Stomach smooth muscle (tissue), 2 donors: ENCODE measurements at regions not wholly inside any gene's neighbourhood (a gene's known extent, or its start where the extent isn't known, plus 50 kb on each side); places are given as distances from the start of the nearest gene placed in this dataset.

Experiments
- H3K27ac ChIP-seq: one replicate; pipeline ENCODE4 v1.7.0; 2013; ENCODE audit warnings: mild to moderate bottlenecking, low read length, inconsistent platforms
- H3K27me3 ChIP-seq, 2 donors: one replicate each; pipeline ENCODE4 v1.7.0; 2013; ENCODE audit warnings: low read length in 2 of 2; ENCODE audit not compliant: insufficient read depth in 2 of 2, control insufficient read depth in 1 of 2
- H3K36me3 ChIP-seq, 2 donors: one replicate each; pipeline ENCODE4 v1.7.0; 2013; ENCODE audit warnings: low read length in 2 of 2; ENCODE audit not compliant: control insufficient read depth in 2 of 2, insufficient read depth in 2 of 2
- H3K4me1 ChIP-seq: one replicate; pipeline ENCODE4 v1.7.0; 2013; ENCODE audit warnings: low read length; ENCODE audit not compliant: control insufficient read depth, insufficient read depth
- H3K4me3 ChIP-seq, 2 donors: one replicate each; pipeline ENCODE4 v1.7.0; 2013; ENCODE audit warnings: low read length in 2 of 2
- H3K9ac ChIP-seq, 2 donors: one replicate each; pipeline ENCODE4 v1.7.0; 2013; ENCODE audit warnings: low read length in 2 of 2, mild to moderate bottlenecking in 1 of 2
- H3K9me3 ChIP-seq, 2 donors: one replicate each; pipeline ENCODE4 v1.7.0; 2013; ENCODE audit warnings: low read length in 2 of 2; ENCODE audit not compliant: control insufficient read depth in 2 of 2
- donor health status: healthy.
- donor health status: Pancreatic carcinoma.

GRCh38 chr9:27703216-27703980 is 130.1 kb upstream of the C9orf72 start:
- Histone ChIP-seq H3K9ac (no peak overlapping the region), H3K27ac (no peak overlapping the region), H3K9me3 (no peaks in the 10 kb centered on the region), H3K36me3 (no peaks in the 10 kb centered on the region), H3K27me3 (no peaks in the 10 kb centered on the region), H3K4me3 (no peak overlapping the region), H3K4me1 (no peaks in the 10 kb centered on the region)

DNA sequence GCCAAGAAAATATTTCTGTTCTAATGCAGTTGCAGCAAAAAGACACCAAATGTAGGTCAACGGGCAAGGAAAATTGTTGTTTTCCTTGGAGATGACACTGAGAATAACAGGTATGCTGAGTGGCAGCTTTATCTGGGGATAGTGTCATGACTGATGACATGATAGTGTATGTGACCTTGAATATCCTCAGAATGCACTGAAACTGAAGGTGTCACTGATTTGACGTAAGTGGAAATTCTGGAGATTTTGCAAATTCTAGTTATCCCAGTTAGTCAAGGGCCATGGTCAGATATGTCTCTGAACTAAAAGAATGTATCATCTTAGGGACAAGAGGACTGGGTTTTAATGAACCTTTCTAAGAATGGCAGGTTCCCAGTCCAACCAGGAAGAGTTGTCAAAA is 138.0 kb upstream of the C9orf72 start:
- Histone ChIP-seq H3K9ac (no peak overlapping the region), H3K9me3 (peaks cover 0 to 4% of the 10 kb centered on the region in 2 donors), H3K4me3 (no peak overlapping the region), H3K4me1 (no peaks in the 10 kb centered on the region), H3K27ac (no peak overlapping the region), H3K36me3 (no peaks in the 10 kb centered on the region), H3K27me3 (peaks cover 0 to 2% of the 10 kb centered on the region in 2 donors)

- Histone ChIP-seq H3K27ac (no peak overlapping the region), H3K36me3 (no peaks in the 10 kb centered on the region), H3K4me1 (no peaks in the 10 kb centered on the region), H3K9ac (no peak overlapping the region), H3K9me3 (peaks cover 0 to 4% of the 10 kb centered on the region in 2 donors), H3K27me3 (peaks cover 0 to 2% of the 10 kb centered on the region in 2 donors), H3K4me3 (no peak overlapping the region)
Observed at GRCh38 chr9:27712806-27713205, 139.5 kb upstream of the C9orf72 start.

DNA sequence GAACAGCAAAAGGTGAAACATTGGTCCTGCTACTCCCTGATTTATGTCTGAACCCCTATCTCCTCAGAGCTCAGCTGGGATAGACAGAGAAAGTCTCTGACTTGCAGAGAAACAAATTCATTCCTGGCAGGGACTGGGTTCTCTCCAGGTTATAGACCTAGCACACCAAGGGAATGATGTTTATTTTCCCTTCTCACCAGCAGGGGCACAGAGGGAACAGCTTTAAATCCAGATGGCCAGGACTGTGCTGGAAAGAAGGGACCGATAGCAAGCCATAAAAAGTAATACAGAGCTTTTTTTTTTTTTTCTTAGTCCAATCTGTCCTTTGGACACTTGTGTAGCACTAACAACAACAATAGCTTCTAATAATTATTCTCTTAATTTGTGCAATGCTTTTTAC is 141.1 kb upstream of the C9orf72 start:
- Histone ChIP-seq H3K4me3 (no peak overlapping the region), H3K9ac (no peak overlapping the region), H3K27me3 (peaks cover 0 to 2% of the 10 kb centered on the region in 2 donors), H3K9me3 (peaks cover 0 to 4% of the 10 kb centered on the region in 2 donors), H3K27ac (no peak overlapping the region), H3K36me3 (no peaks in the 10 kb centered on the region), H3K4me1 (no peaks in the 10 kb centered on the region)

DNA sequence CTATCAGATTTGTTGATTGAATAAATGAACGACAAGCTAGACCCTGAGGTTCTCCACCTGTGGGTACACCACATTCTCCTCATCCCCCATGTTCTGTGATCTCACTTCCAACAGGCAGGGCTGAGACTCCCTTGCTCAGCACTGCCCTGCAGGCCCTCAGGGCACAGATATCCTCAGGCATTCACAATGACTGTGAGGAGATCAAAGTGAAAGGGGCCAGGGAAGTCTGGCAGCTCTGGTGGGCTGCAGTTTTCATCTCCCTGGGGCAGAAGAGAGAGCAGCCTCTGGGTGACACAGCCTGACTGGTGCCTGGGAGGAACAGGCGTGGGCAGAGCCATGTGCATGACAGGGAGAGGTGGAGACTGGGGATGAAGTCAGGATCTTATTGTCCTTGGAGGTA is 142.4 kb upstream of the C9orf72 start:
- peaks cover 0 to 4% of the 10 kb centered on the region in 2 donors for H3K9me3 ChIP-seq
- H3K36me3 ChIP-seq, result no peaks in the 10 kb centered on the region
- peaks cover 0 to 2% of the 10 kb centered on the region in 2 donors for H3K27me3 ChIP-seq
- H3K4me1 ChIP-seq, result no peaks in the 10 kb centered on the region
- H3K4me3 ChIP-seq, result no peak overlapping the region
- H3K9ac ChIP-seq, result no peak overlapping the region
- no peak overlapping the region for H3K27ac ChIP-seq

DNA sequence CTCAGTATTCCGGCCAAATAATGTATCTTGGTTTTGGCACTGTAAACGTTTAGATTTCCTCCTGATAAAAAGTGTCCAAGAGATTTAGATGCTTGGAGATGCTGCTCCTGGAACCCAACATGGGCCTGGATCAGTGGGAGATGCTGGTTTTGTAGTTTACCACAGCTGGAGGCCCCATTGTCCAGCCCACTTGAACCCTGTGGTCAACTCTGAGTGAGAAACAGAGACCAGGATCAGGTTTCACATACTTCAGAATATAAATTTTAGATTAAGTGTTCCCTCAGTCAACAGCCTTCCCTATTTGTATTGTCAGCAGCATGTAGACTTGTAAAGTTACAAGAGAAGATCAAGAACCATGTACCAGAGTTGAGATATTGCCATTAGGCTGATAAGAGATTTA is 144.7 kb upstream of the C9orf72 start:
- no peak overlapping the region for H3K27ac ChIP-seq
- H3K9me3 ChIP-seq, result peaks cover 0 to 3% of the 10 kb centered on the region in 2 donors
- H3K4me1 ChIP-seq, result no peaks in the 10 kb centered on the region
- peaks cover 0 to 2% of the 10 kb centered on the region in 2 donors for H3K27me3 ChIP-seq
- H3K4me3 ChIP-seq, result no peak overlapping the region
- H3K9ac ChIP-seq, result no peak overlapping the region
- H3K36me3 ChIP-seq, result no peaks in the 10 kb centered on the region

GRCh38 chr9:27719711-27720110 is 146.4 kb upstream of the C9orf72 start:
- no peak overlapping the region for H3K27ac ChIP-seq
- H3K36me3 ChIP-seq, result no peaks in the 10 kb centered on the region
- H3K9ac ChIP-seq, result no peak overlapping the region
- no peaks in the 10 kb centered on the region for H3K9me3 ChIP-seq
- peaks cover 0 to 2% of the 10 kb centered on the region in 2 donors for H3K27me3 ChIP-seq
- H3K4me3 ChIP-seq, result no peak overlapping the region
- no peaks in the 10 kb centered on the region for H3K4me1 ChIP-seq

DNA sequence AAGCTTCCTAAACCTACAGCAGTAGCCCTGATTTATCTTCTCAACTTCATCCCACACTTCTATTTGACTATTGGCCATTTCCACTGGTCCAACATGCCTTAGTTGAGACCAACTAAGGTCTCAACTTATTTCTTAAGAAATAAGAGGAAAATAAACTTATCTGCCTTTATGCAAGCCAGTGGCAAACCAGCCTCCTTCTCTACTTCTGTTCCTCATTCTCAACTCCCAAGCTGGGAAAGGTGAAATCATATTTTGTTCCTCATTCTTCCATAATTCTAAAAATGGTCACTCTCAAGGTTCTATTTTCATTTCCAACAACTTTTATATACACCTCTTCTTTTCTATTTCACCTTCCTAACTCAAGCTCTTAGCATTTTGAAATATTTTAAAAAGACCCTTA is 149.6 kb upstream of the C9orf72 start:
- Histone ChIP-seq H3K4me1 (no peaks in the 10 kb centered on the region), H3K27ac (no peak overlapping the region), H3K4me3 (no peak overlapping the region), H3K27me3 (no peaks in the 10 kb centered on the region), H3K9ac (no peak overlapping the region), H3K9me3 (no peaks in the 10 kb centered on the region), H3K36me3 (no peaks in the 10 kb centered on the region)

GRCh38 chr9:27726244-27727081 is 153.2 kb upstream of the C9orf72 start:
- H3K9me3 ChIP-seq, result no peaks in the 10 kb centered on the region
- H3K27me3 ChIP-seq, result no peaks in the 10 kb centered on the region
- H3K9ac ChIP-seq, result no peak overlapping the region
- H3K27ac ChIP-seq, result no peak overlapping the region
- H3K4me3 ChIP-seq, result peak overlapping the region in 1 of 2 donors; percentile 34
- no peaks in the 10 kb centered on the region for H3K36me3 ChIP-seq
- H3K4me1 ChIP-seq, result no peaks in the 10 kb centered on the region

DNA sequence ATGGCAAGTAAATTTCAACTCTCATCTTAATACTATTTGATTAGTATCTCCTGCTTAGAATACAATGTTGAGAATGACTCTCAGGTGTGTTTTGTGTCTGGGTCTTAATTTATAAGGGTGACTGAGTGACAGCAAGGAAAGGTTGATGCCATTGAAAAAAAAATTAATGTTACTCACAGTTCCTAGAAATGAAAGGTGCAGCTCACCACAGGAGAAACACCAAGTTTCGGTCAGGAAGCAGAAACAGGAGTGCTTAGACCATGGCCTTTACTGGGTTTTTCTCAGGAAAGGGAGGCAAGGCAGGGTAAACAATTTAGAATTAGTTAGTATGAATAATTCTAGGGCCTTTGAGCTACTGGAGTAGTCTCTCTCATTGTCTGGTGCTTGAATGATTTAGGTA is 159.2 kb upstream of the C9orf72 start:
- no peak overlapping the region for H3K27ac ChIP-seq
- H3K4me1 ChIP-seq, result no peaks in the 10 kb centered on the region
- H3K27me3 ChIP-seq, result no peaks in the 10 kb centered on the region
- H3K36me3 ChIP-seq, result no peaks in the 10 kb centered on the region
- no peak overlapping the region for H3K9ac ChIP-seq
- no peaks in the 10 kb centered on the region for H3K9me3 ChIP-seq
- H3K4me3 ChIP-seq, result no peak overlapping the region

DNA sequence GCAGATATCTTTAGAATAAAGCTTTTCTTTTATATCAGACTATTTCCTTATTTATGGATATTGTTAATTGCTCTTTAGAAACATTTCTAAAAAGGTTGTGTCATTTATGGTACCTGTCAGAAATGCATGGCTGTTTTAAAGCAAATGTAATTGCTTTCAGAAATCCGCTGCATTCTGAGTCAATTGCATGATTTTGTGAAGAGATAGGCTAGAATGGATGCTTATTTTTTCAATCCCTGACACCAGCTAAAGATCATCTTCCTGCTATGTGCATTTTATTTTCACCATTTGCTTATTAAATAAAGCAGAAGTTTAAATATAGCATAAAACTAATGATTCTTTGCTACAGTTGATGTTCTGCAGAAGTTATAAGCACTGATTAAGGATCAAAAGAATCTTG is 170.2 kb upstream of the C9orf72 start:
- H3K27me3 ChIP-seq, result no peaks in the 10 kb centered on the region
- peaks cover 0 to 6% of the 10 kb centered on the region in 2 donors for H3K9me3 ChIP-seq
- H3K9ac ChIP-seq, result no peak overlapping the region
- H3K27ac ChIP-seq, result no peak overlapping the region
- H3K4me3 ChIP-seq, result no peak overlapping the region
- no peaks in the 10 kb centered on the region for H3K4me1 ChIP-seq
- no peaks in the 10 kb centered on the region for H3K36me3 ChIP-seq
